HCT116 (cell line): ENCODE measurements at regions not wholly inside any gene's neighbourhood (a gene's known extent, or its start where the extent isn't known, plus 50 kb on each side); places are given as distances from the start of the nearest gene placed in this dataset.

Experiments used
- ATAC-seq: fragments of 200-7000 bp; cut with Tn5 transposase; 2 replicates; pipeline ENCODE4 v1.9.1; 2020; ENCODE audit warnings: mild to moderate bottlenecking, moderate library complexity
- BruUV-seq: library from RNA; stranded (reverse); fragments of 400-500 nt; replicated peaks from 2 replicates; lab custom pipeline; 2021; lab: Mats Ljungman, UMichigan
- CTCF ChIA-PET: fragments of 300-600 bp; sonication (Branson Sonifier 250); formaldehyde crosslinking; loops from one replicate; lab custom pipeline; 2021; ENCODE audit warnings: antibody characterized with exemption; lab: Charles Lee
- POLR2A ChIA-PET: fragments of 300-600, 350-600 bp; sonication (Branson Sonifier 250); formaldehyde crosslinking; loops from one replicate; lab custom pipeline; 2021; ENCODE audit warnings: antibody characterized with exemption; lab: Charles Lee
- RAD21 ChIA-PET, 2 experiments: fragments of 300-600 bp; sonication (Branson Sonifier 250); formaldehyde crosslinking; loops; one replicate each; lab custom pipeline; 2023; ENCODE audit warnings: low total read pairs in 2 of 2; ENCODE audit not compliant: uncharacterized antibody in 2 of 2, unreplicated experiment in 2 of 2, low non-redundant PET in 1 of 2; lab: Charles Lee
- DNase-seq: peaks from one replicate; pipeline ENCODE4 v3.0.0-alpha.2; 2010; ENCODE audit warnings: low read depth, low spot score
- H2AFZ ChIP-seq: fragments of 200-600 bp; shearing (Covaris generic), sonication (generic); 2 replicates; pipeline ENCODE4 v1.6.1; 2017; ENCODE audit warnings: low read depth, mixed run types, mixed read lengths, antibody characterized with exemption, low read length; ENCODE audit not compliant: poor library complexity, severe bottlenecking
- H3K27ac ChIP-seq: 2 replicates; pipeline ENCODE4 v1.5.1; 2012; ENCODE audit warnings: low read depth, low read length
- H3K27me3 ChIP-seq: fragments of 200-600 bp; sonication (generic); 2 replicates; pipeline ENCODE4 v1.6.1; 2016; ENCODE audit warnings: mixed run types, low read length, mixed read lengths; ENCODE audit not compliant: insufficient read depth
- H3K36me3 ChIP-seq, 2 experiments: fragments of 200-500 bp in 1 of 2; fragments of 200-600 bp in 1 of 2; sonication (Bioruptor generic) in 1 of 2; sonication (generic) in 1 of 2; 2 replicates each; pipeline versions ENCODE4 v1.5.1 to v1.6.1; 2014 to 2016; ENCODE audit warnings: low read length in 2 of 2, inconsistent platforms in 1 of 2, mixed read lengths in 1 of 2, mixed run types in 1 of 2; ENCODE audit not compliant: insufficient read depth in 2 of 2, control insufficient read depth in 1 of 2
- H3K4me1 ChIP-seq, 2 experiments: fragments of 200-600 bp in 1 of 2; sonication (generic) in 1 of 2; 2 replicates each; pipeline versions ENCODE4 v1.5.1 to v1.6.1; 2012 to 2017; ENCODE audit warnings: low read length in 2 of 2, inconsistent platforms in 1 of 2, mild to moderate bottlenecking in 1 of 2, mixed read lengths in 1 of 2, mixed run types in 1 of 2, moderate library complexity in 1 of 2; ENCODE audit not compliant: insufficient read depth in 2 of 2, control insufficient read depth in 1 of 2
- H3K4me2 ChIP-seq: fragments of 200-600 bp; sonication (generic); 2 replicates; pipeline ENCODE4 v1.6.1; 2017; ENCODE audit warnings: mixed run types, low read length, mixed read lengths
- H3K4me3 ChIP-seq, 2 experiments: fragments of 200-600 bp in 1 of 2; sonication (generic) in 1 of 2; replicated peaks in 1 of 2; 2 replicates each; pipeline ENCODE4 v1.5.1; 2011 to 2016; ENCODE audit warnings: low read length in 2 of 2, control low read depth in 1 of 2, low read depth in 1 of 2, mild to moderate bottlenecking in 1 of 2, mixed read lengths in 1 of 2, mixed run types in 1 of 2
- H3K79me2 ChIP-seq: fragments of 200-600 bp; sonication (generic); 2 replicates; pipeline ENCODE4 v1.6.1; 2017; ENCODE audit warnings: mild to moderate bottlenecking, mixed run types, low read length, moderate library complexity, mixed read lengths; ENCODE audit not compliant: insufficient read depth
- H3K9ac ChIP-seq: fragments of 200-600 bp; sonication (generic); 2 replicates; pipeline ENCODE4 v1.6.1; 2016; ENCODE audit warnings: low read length, mixed read lengths
- H3K9me2 ChIP-seq: fragments of 200-600 bp; sonication (generic), shearing (Covaris generic); 2 replicates; pipeline ENCODE4 v1.6.1; 2017; ENCODE audit warnings: mixed run types, mild to moderate bottlenecking, moderate library complexity; ENCODE audit not compliant: insufficient read depth
- H3K9me3 ChIP-seq, 2 experiments: fragments of 200-500 bp in 1 of 2; fragments of 200-600 bp in 1 of 2; sonication (Bioruptor generic) in 1 of 2; sonication (generic) in 1 of 2; 2 replicates each; pipeline ENCODE4 v1.6.1; 2014 to 2017; ENCODE audit warnings: low read length in 2 of 2, mixed read lengths in 2 of 2, inconsistent platforms in 1 of 2, low read depth in 1 of 2, mild to moderate bottlenecking in 1 of 2, mixed run types in 1 of 2, moderate library complexity in 1 of 2; ENCODE audit not compliant: control insufficient read depth in 1 of 2, insufficient read depth in 1 of 2
- H4K20me1 ChIP-seq: fragments of 200-600 bp; sonication (generic), shearing (Covaris generic); 2 replicates; pipeline ENCODE4 v1.6.1; 2017; ENCODE audit warnings: mixed run types, mild to moderate bottlenecking, moderate library complexity; ENCODE audit not compliant: insufficient read depth
- ATF3 ChIP-seq: IDR thresholded peaks from 2 replicates; pipeline ENCODE4 v1.6.1; 2012
- CBX3 ChIP-seq: IDR thresholded peaks from 2 replicates; pipeline ENCODE4 v1.6.1; 2012; ENCODE audit warnings: low read depth
- CEBPB ChIP-seq: IDR thresholded peaks from 2 replicates; pipeline ENCODE4 v1.6.1; 2012; ENCODE audit warnings: low read depth
- CTCF ChIP-seq, 3 experiments: fragments of 200-600 bp in 1 of 3; sonication (generic) in 1 of 3; IDR thresholded peaks in 2 of 3; conservative IDR thresholded peaks in 1 of 3; 2 replicates each; pipeline ENCODE4 v1.5.1; 2012 to 2017; ENCODE audit warnings: low read depth in 2 of 3, low read length in 2 of 3, antibody characterized with exemption in 1 of 3, borderline replicate concordance in 1 of 3, control low read depth in 1 of 3, mild to moderate bottlenecking in 1 of 3, mixed read lengths in 1 of 3, mixed run types in 1 of 3, moderate library complexity in 1 of 3; ENCODE audit not compliant: insufficient read depth in 1 of 3
- EGR1 ChIP-seq: IDR thresholded peaks from 2 replicates; pipeline ENCODE4 v1.6.1; 2012; ENCODE audit warnings: low read depth
- ELF1 ChIP-seq: IDR thresholded peaks from 2 replicates; pipeline ENCODE4 v1.6.1; 2012; ENCODE audit warnings: low read depth, borderline replicate concordance
- EZH2 ChIP-seq: fragments of 200-600 bp; sonication (generic); IDR thresholded peaks from 2 replicates; pipeline ENCODE4 v1.6.1; 2017; ENCODE audit warnings: antibody characterized with exemption, mixed run types
- POLR2A ChIP-seq: IDR thresholded peaks from 2 replicates; pipeline ENCODE4 v1.7.0; 2011; ENCODE audit warnings: borderline replicate concordance; ENCODE audit not compliant: insufficient read depth, insufficient read length; ENCODE audit errors: extremely low read depth
- RAD21 ChIP-seq: IDR thresholded peaks from 2 replicates; pipeline ENCODE4 v1.6.1; 2012; ENCODE audit warnings: low read depth, mild to moderate bottlenecking
- SIN3A ChIP-seq: IDR thresholded peaks from 2 replicates; pipeline ENCODE4 v1.6.1; 2012; ENCODE audit warnings: low read depth
- SP1 ChIP-seq: IDR thresholded peaks from 2 replicates; pipeline ENCODE4 v1.6.1; 2012; ENCODE audit warnings: low read depth
- TCF7L2 ChIP-seq: IDR thresholded peaks from 2 replicates; pipeline ENCODE4 v1.7.0; 2011; ENCODE audit warnings: borderline replicate concordance, inconsistent platforms; ENCODE audit not compliant: insufficient read depth, insufficient read length; ENCODE audit errors: extremely low read depth
- YY1 ChIP-seq: IDR thresholded peaks from 2 replicates; pipeline ENCODE4 v1.6.1; 2011; ENCODE audit warnings: low read length, low read depth, moderate library complexity, mild to moderate bottlenecking; ENCODE audit not compliant: insufficient replicate concordance; ENCODE audit errors: extremely low read depth
- ZBTB33 ChIP-seq: IDR thresholded peaks from 2 replicates; pipeline ENCODE4 v1.6.1; 2011; ENCODE audit warnings: mild to moderate bottlenecking, low read length, moderate library complexity; ENCODE audit not compliant: insufficient replicate concordance; ENCODE audit errors: extremely low read depth
- ZFX ChIP-seq: fragments of 450-650 bp; IDR thresholded peaks from 2 replicates; pipeline ENCODE4 v1.6.1; 2017
- ZNF274 ChIP-seq: fragments of 200-500 bp; sonication (Bioruptor generic); IDR thresholded peaks from 2 replicates; pipeline ENCODE4 v1.6.1; 2014; ENCODE audit warnings: mild to moderate bottlenecking, low read depth, low read length, inconsistent platforms
- intact Hi-C: fragments of 100-400 bp; cut with micrococcal nuclease; formaldehyde crosslinking; loops from 2 replicates; pipeline ENCODE4 v1.10.0; 2022

GRCh38 chr21:39119891-39120290 lies 63.4 kb downstream of the PSMG1 start:
- Histone ChIP-seq H3K27ac (no peak overlapping the region), H3K4me2 (no peak overlapping the region), H3K79me2 (no peaks in the 10 kb centered on the region), H3K4me3 (no peak overlapping the region), H3K9me2 (no peaks in the 10 kb centered on the region), H3K9me3 (no peaks in the 10 kb centered on the region), H3K27me3 (no peaks in the 10 kb centered on the region), H3K36me3 (no peaks in the 10 kb centered on the region), H3K9ac (no peak overlapping the region), H3K4me1 (no peaks in the 10 kb centered on the region; a peak in 1 of 4 replicates), H2AFZ (no peak overlapping the region), H4K20me1 (no peaks in the 10 kb centered on the region)
- ChIA-PET CTCF (no interaction called here), POLR2A (interaction anchor here (0.6 kb wide), 1 partner anchor 314 kb away, joined by 4 read pairs; the partner anchor contains the start of gene ETS2), RAD21 (no interaction called here)
- TF ChIP-seq EGR1 (no peak), ELF1 (no peak), ZNF274 (no peak), SIN3A (no peak), CBX3 (no peak), EZH2 (no peak), ATF3 (no peak), CEBPB (no peak), RAD21 (no peak), ZBTB33 (no peak), YY1 (no peak), TCF7L2 (no peak), CTCF (IDR thresholded peaks at IDR 0.05 in 2 of 3, conservative IDR thresholded peaks at IDR 0.05 in 1 of 3; ENCODE audit: borderline replicate concordance in 1 of 3, insufficient read depth in 1 of 3, low read depth in 2 of 3, low read length in 2 of 3) (no peak), ZFX (no peak), SP1 (no peak), POLR2A (no peak)
- ATAC-seq (no peak), DNase-seq (no peak)
- no TSS peak for BruUV-seq
- intact Hi-C loops: no loop called here
